Fibroblast of lung (primary cell): ENCODE measurements at regions not wholly inside any gene's neighbourhood (a gene's known extent, or its start where the extent isn't known, plus 50 kb on each side); places are given as distances from the start of the nearest gene placed in this dataset.

Experiments
- DNase-seq, 2 donors: peaks; one replicate each; pipeline versions ENCODE4 v3.0.0 to v3.0.0-alpha.2; 2010; ENCODE audit warnings: low read depth in 2 of 2
- H2AFZ ChIP-seq: 2 replicates; pipeline ENCODE4 v1.5.1; 2012; ENCODE audit warnings: low read length, control low read depth, inconsistent platforms
- H3K27ac ChIP-seq: 2 replicates; pipeline ENCODE4 v1.5.1; 2011; ENCODE audit warnings: low read length, control low read depth; ENCODE audit not compliant: insufficient read depth
- H3K27me3 ChIP-seq: 2 replicates; pipeline ENCODE4 v1.5.1; 2011; ENCODE audit warnings: mild to moderate bottlenecking, low read length; ENCODE audit not compliant: control insufficient read depth, insufficient read depth
- H3K36me3 ChIP-seq: 2 replicates; pipeline ENCODE4 v1.5.1; 2011; ENCODE audit warnings: low read length; ENCODE audit not compliant: control insufficient read depth, insufficient read depth
- H3K4me1 ChIP-seq: 2 replicates; pipeline ENCODE4 v1.5.1; 2011; ENCODE audit warnings: low read length; ENCODE audit not compliant: control insufficient read depth, insufficient read depth; ENCODE audit errors: extremely low read depth
- H3K4me2 ChIP-seq: 2 replicates; pipeline ENCODE4 v1.5.1; 2011; ENCODE audit warnings: low read length, control low read depth; ENCODE audit not compliant: insufficient read depth; ENCODE audit errors: extremely low read depth
- H3K4me3 ChIP-seq, 4 experiments: fragments of 200-600 bp in 1 of 4; sonication (generic) in 1 of 4; replicated peaks in 1 of 4; 2 replicates each; pipeline ENCODE4 v1.5.1; 2011 to 2016; ENCODE audit warnings: low read length in 4 of 4, low read depth in 3 of 4, mild to moderate bottlenecking in 3 of 4, control low read depth in 2 of 4, inconsistent platforms in 1 of 4, mixed read lengths in 1 of 4; ENCODE audit not compliant: insufficient read depth in 1 of 4; ENCODE audit errors: control extremely low read depth in 1 of 4
- H3K79me2 ChIP-seq: 2 replicates; pipeline ENCODE4 v1.5.1; 2012; ENCODE audit warnings: mild to moderate bottlenecking, low read length, inconsistent platforms; ENCODE audit not compliant: control insufficient read depth, insufficient read depth
- H3K9ac ChIP-seq: 2 replicates; pipeline ENCODE4 v1.5.1; 2011; ENCODE audit warnings: mild to moderate bottlenecking, low read length, control low read depth; ENCODE audit not compliant: insufficient read depth
- H3K9me3 ChIP-seq: 2 replicates; pipeline ENCODE4 v1.5.1; 2012; ENCODE audit warnings: low read depth, low read length; ENCODE audit not compliant: control insufficient read depth, insufficient read depth
- H4K20me1 ChIP-seq: 2 replicates; pipeline ENCODE4 v1.5.1; 2011; ENCODE audit warnings: low read length; ENCODE audit not compliant: control insufficient read depth, insufficient read depth; ENCODE audit errors: extremely low read depth
- EZH2 ChIP-seq: IDR thresholded peaks from 2 replicates; pipeline ENCODE4 v1.5.1; 2012; ENCODE audit warnings: low read length, control low read depth, mild to moderate bottlenecking; ENCODE audit errors: missing control alignments
- TF ChIP-seq, protein P1 (sequence below), 2 donors: IDR thresholded peaks in 1 of 2; conservative IDR thresholded peaks in 1 of 2; 1 replicate in 1 of 2; 2 replicates in 1 of 2; pipeline ENCODE4 v1.5.1; 2011 to 2012; ENCODE audit warnings: low read length in 2 of 2, control low read depth in 1 of 2, inconsistent platforms in 1 of 2, low read depth in 1 of 2, mild to moderate bottlenecking in 1 of 2

DNA sequence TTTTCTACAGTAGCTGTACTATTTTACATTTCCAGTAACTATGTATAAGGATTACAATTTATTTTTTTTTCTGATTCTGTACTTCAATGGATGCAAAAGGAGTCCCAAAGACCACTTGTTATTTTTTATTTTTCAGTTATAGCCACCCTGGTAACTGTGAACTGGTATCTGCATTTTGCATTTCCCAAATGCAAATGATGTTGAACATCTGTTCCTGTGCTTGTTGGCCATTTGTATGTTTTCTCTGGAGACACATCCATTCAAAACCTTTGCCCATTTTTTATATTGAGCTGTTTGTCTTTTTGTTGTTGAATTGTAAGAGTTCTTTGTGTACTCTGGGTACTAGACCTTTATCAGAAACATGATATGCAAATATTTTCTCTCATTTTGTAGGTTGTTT is 485.6 kb downstream of the LRIG3 start:
- TF ChIP-seq, protein P1, sequence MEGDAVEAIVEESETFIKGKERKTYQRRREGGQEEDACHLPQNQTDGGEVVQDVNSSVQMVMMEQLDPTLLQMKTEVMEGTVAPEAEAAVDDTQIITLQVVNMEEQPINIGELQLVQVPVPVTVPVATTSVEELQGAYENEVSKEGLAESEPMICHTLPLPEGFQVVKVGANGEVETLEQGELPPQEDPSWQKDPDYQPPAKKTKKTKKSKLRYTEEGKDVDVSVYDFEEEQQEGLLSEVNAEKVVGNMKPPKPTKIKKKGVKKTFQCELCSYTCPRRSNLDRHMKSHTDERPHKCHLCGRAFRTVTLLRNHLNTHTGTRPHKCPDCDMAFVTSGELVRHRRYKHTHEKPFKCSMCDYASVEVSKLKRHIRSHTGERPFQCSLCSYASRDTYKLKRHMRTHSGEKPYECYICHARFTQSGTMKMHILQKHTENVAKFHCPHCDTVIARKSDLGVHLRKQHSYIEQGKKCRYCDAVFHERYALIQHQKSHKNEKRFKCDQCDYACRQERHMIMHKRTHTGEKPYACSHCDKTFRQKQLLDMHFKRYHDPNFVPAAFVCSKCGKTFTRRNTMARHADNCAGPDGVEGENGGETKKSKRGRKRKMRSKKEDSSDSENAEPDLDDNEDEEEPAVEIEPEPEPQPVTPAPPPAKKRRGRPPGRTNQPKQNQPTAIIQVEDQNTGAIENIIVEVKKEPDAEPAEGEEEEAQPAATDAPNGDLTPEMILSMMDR (conservative IDR thresholded peaks at IDR 0.05 in 1 of 2, IDR thresholded peaks at IDR 0.05 in 1 of 2; ENCODE audit: low read depth in 1 of 2, low read length in 2 of 2): no peak
- TF ChIP-seq EZH2: no peak
- Histone ChIP-seq H3K9ac (no peak overlapping the region), H3K4me1 (peaks cover 5% of the 10 kb centered on the region)

DNA sequence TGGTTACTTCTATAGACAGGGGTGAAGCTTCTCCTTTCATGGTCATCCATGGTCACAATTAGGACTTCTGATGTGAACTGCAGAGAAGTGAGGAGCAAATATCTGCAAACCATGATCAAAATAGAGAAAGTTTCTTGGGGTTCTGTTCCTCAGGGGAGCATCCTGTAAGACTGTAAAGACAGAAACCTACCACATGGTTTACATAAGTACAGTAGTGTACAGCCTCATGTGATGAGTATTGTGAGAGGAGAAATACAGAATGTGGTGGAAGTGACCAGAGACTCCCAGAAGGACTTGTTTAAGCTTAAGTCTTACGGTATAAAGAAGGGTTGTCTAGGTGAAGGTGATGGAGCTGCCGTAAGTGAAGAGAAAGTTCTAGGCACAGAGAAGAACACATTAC is 484.7 kb downstream of the LRIG3 start:
- DNase-seq: no peak
- no peaks in the 10 kb centered on the region for H3K9me3 ChIP-seq
- no peak overlapping the region for H2AFZ ChIP-seq
- no peaks in the 10 kb centered on the region for H3K36me3 ChIP-seq
- no peak overlapping the region for H3K4me2 ChIP-seq
- H3K4me3 ChIP-seq: no peak overlapping the region
- H3K9ac ChIP-seq: no peak overlapping the region
- H3K27me3 ChIP-seq: no peaks in the 10 kb centered on the region
- no peaks in the 10 kb centered on the region for H3K79me2 ChIP-seq
- H4K20me1 ChIP-seq: no peaks in the 10 kb centered on the region
- no peak overlapping the region for H3K27ac ChIP-seq
- TF ChIP-seq, protein P1 (conservative IDR thresholded peaks at IDR 0.05 in 1 of 2, IDR thresholded peaks at IDR 0.05 in 1 of 2; ENCODE audit: low read depth in 1 of 2, low read length in 2 of 2): no peak
- TF ChIP-seq EZH2: no peak
- H3K4me1 ChIP-seq: peaks cover 5% of the 10 kb centered on the region

More for the DNA sequence above, 485.6 kb downstream of the LRIG3 start:
- Histone ChIP-seq H3K9me3 (no peaks in the 10 kb centered on the region), H3K27me3 (no peaks in the 10 kb centered on the region), H3K36me3 (no peaks in the 10 kb centered on the region), H2AFZ (no peak overlapping the region), H4K20me1 (no peaks in the 10 kb centered on the region), H3K79me2 (no peaks in the 10 kb centered on the region), H3K4me3 (no peak overlapping the region), H3K4me2 (no peak overlapping the region), H3K27ac (no peak overlapping the region)
- no peak for DNase-seq

DNA sequence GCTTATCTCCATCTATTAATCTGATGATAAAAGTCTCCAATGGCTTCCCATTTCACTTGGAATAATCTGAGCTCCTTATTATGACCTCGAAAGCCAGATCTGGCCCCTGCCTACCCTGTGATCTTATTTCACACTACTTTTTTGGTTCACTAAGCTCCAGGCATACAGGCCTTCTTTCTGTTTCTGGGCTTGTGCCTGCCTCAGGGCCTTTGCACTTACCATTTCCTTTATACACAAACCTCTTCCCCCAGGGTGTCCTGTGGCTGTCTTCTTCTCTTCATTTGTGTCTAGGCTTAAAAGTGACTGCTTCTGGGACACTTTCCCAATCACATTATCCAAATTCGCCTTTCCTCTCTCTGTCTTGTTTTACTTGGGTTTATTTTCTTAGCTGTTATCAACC is 478.8 kb downstream of the LRIG3 start:
- TF ChIP-seq, protein P1 (conservative IDR thresholded peaks at IDR 0.05 in 1 of 2, IDR thresholded peaks at IDR 0.05 in 1 of 2; ENCODE audit: low read depth in 1 of 2, low read length in 2 of 2): no peak
- TF ChIP-seq EZH2: no peak
- H3K4me1 ChIP-seq: no peaks in the 10 kb centered on the region

More for the DNA sequence above, 478.8 kb downstream of the LRIG3 start:
- Histone ChIP-seq H3K79me2 (no peaks in the 10 kb centered on the region), H3K9me3 (no peaks in the 10 kb centered on the region), H3K4me2 (no peak overlapping the region), H3K4me3 (no peak overlapping the region), H3K27me3 (no peaks in the 10 kb centered on the region), H4K20me1 (no peaks in the 10 kb centered on the region), H3K9ac (no peak overlapping the region), H3K27ac (no peak overlapping the region), H2AFZ (no peak overlapping the region), H3K36me3 (no peaks in the 10 kb centered on the region)
- no peak for DNase-seq
